ENCODE measurements at regions not wholly inside any gene's neighbourhood (a gene's known extent, or its start where the extent isn't known, plus 50 kb on each side); places are given as distances from the start of the nearest gene placed in this dataset.

GRCh38 chr19:13639342-13639929 lies 124.9 kb upstream of the MRI1 start:
- in situ Hi-C loops (cut with MboI; ENCODE audit: low pct_ligation_motif_present in 1 of 4, low pct_unique_long_range_greater_than_20kb in 1 of 4, low sequenced_read_pairs in 3 of 4), result no loop called here

DNA sequence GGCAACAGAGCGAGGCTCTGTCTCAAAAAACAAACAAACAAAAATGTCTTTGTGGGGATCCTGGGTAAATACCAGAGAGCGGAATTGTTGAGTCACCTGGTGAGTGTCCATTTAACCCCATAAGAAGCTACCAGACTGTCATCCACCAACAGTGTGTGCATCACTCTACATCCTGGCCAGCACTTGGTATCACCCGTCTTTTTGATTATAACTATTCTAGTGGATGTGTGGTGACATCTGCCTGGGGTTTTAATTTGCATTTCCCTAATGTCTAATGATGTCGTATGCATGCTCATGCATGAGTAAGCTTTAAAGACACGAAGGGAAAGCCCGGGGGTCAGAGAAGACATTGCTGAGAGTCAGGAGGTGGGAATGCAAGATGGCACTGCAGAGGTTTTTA lies 126.7 kb upstream of the MRI1 start:
- WGBS, 2 donors (ENCODE audit: low coverage in 1 of 2), result 76 to 100% methylated on average over 1 to 6 of the region's 6 CpGs
- no peaks in the 10 kb centered on the region for H3K27me3 ChIP-seq

More at GRCh38 chr19:13639342-13639929, 124.9 kb upstream of the MRI1 start:
- Histone ChIP-seq H3K4me1 (no peaks in the 10 kb centered on the region), H3K36me3 (no peaks in the 10 kb centered on the region), H3K4me3 (no peak overlapping the region), H3K9me3 (no peaks in the 10 kb centered on the region), H3K27ac (no peak overlapping the region), H3K27me3 (peaks cover 2% of the 10 kb centered on the region)
- intact Hi-C loops (cut with DNase I; ENCODE audit: low total_unique reads), result no loop called here
- TF ChIP-seq CTCF (IDR thresholded peaks at IDR 0.05) (no peak), EP300 (IDR thresholded peaks at IDR 0.05; ENCODE audit: low read depth) (no peak), POLR2A (IDR thresholded peaks at IDR 0.05) (no peak), POLR2AphosphoS5 (IDR thresholded peaks at IDR 0.05) (no peak)
- no peak for DNase-seq
- WGBS, 2 donors (ENCODE audit: low coverage in 1 of 2), result 77 to 78% methylated on average over 7 of the region's 7 CpGs

GRCh38 chr19:13634658-13635057 lies 128.4 kb upstream of the CACNA1A start:
- Histone ChIP-seq H3K27me3 (no peaks in the 10 kb centered on the region), H3K9me3 (no peaks in the 10 kb centered on the region), H3K4me1 (peaks cover 0 to 19% (median 8%) of the 10 kb centered on the region in 4 donors), H3K27ac (peak overlapping the region in 1 of 4 donors; percentile 84), H3K4me3 (no peak overlapping the region), H3K36me3 (no peaks in the 10 kb centered on the region)
- intact Hi-C loops (cut with DNase I; ENCODE audit: low total_unique reads), result no loop called here
- no peak for DNase-seq
- in situ Hi-C loops (cut with MboI; ENCODE audit: low pct_ligation_motif_present in 1 of 4, low pct_unique_long_range_greater_than_20kb in 1 of 4, low sequenced_read_pairs in 3 of 4), result no loop called here
- TF ChIP-seq POLR2AphosphoS5 (IDR thresholded peaks at IDR 0.05) (no peak), CTCF (IDR thresholded peaks at IDR 0.05) (no peak), POLR2A (IDR thresholded peaks at IDR 0.05) (no peak), EP300 (IDR thresholded peaks at IDR 0.05; ENCODE audit: low read depth) (no peak)
- WGBS, 2 donors (ENCODE audit: low coverage in 1 of 2), result 87 to 89% methylated on average over 5 to 6 of the region's 6 CpGs

More for the DNA sequence above, 126.7 kb upstream of the MRI1 start:
- Histone ChIP-seq H3K27ac (no peak overlapping the region), H3K9me3 (no peaks in the 10 kb centered on the region), H3K4me1 (peaks cover 0 to 9% (median 4%) of the 10 kb centered on the region in 4 donors), H3K4me3 (no peak overlapping the region), H3K36me3 (no peaks in the 10 kb centered on the region)
- intact Hi-C loops (cut with DNase I; ENCODE audit: low total_unique reads), result no loop called here
- no peak for DNase-seq
- TF ChIP-seq CTCF (IDR thresholded peaks at IDR 0.05), result no peak
- no peak for TF ChIP-seq POLR2AphosphoS5 (IDR thresholded peaks at IDR 0.05)
- no peak for TF ChIP-seq EP300 (IDR thresholded peaks at IDR 0.05; ENCODE audit: low read depth)
- TF ChIP-seq POLR2A (IDR thresholded peaks at IDR 0.05), result no peak
- in situ Hi-C loops (cut with MboI; ENCODE audit: low pct_ligation_motif_present in 1 of 4, low pct_unique_long_range_greater_than_20kb in 1 of 4, low sequenced_read_pairs in 3 of 4), result no loop called here

GRCh38 chr19:13633522-13633922 lies 127.2 kb upstream of the CACNA1A start:
- intact Hi-C loops (cut with DNase I; ENCODE audit: low total_unique reads) (no loop called here), in situ Hi-C loops (cut with MboI; ENCODE audit: low pct_ligation_motif_present in 1 of 4, low pct_unique_long_range_greater_than_20kb in 1 of 4, low sequenced_read_pairs in 3 of 4) (no loop called here)
- Histone ChIP-seq H3K27ac (peak overlapping the region; percentile 78 to 84 (median 84)), H3K4me1 (peaks cover 0 to 19% (median 8%) of the 10 kb centered on the region in 4 donors), H3K9me3 (no peaks in the 10 kb centered on the region), H3K27me3 (peaks cover 4% of the 10 kb centered on the region), H3K36me3 (no peaks in the 10 kb centered on the region), H3K4me3 (no peak overlapping the region)
- WGBS, 2 donors (ENCODE audit: low coverage in 1 of 2), result 17 to 32% methylated on average over 1 of the region's 1 CpG
- no peak for DNase-seq
- TF ChIP-seq EP300 (IDR thresholded peaks at IDR 0.05; ENCODE audit: low read depth) (no peak), CTCF (IDR thresholded peaks at IDR 0.05) (no peak), POLR2A (IDR thresholded peaks at IDR 0.05) (no peak), POLR2AphosphoS5 (IDR thresholded peaks at IDR 0.05) (no peak)
